Keratinocyte (primary cell): ENCODE measurements at regions not wholly inside any gene's neighbourhood (a gene's known extent, or its start where the extent isn't known, plus 50 kb on each side); places are given as distances from the start of the nearest gene placed in this dataset.

Source experiments
- EZH2 ChIP-seq: IDR thresholded peaks from one replicate; pipeline ENCODE4 v1.6.1; 2012; ENCODE audit warnings: inconsistent platforms, mild to moderate bottlenecking, low read length, moderate library complexity
- TF ChIP-seq, protein P1 (sequence below), 3 experiments: IDR thresholded peaks in 1 of 3; conservative IDR thresholded peaks in 1 of 3; optimal IDR thresholded peaks in 1 of 3; 2 replicates in 2 of 3; 3 replicates in 1 of 3; pipeline versions ENCODE3 to v1.5.1; 2011; ENCODE audit warnings: low read length in 3 of 3, mild to moderate bottlenecking in 3 of 3, moderate library complexity in 2 of 3, control low read depth in 1 of 3, inconsistent platforms in 1 of 3; ENCODE audit not compliant: insufficient read depth in 2 of 3; ENCODE audit errors: extremely low read depth in 1 of 3

DNA sequence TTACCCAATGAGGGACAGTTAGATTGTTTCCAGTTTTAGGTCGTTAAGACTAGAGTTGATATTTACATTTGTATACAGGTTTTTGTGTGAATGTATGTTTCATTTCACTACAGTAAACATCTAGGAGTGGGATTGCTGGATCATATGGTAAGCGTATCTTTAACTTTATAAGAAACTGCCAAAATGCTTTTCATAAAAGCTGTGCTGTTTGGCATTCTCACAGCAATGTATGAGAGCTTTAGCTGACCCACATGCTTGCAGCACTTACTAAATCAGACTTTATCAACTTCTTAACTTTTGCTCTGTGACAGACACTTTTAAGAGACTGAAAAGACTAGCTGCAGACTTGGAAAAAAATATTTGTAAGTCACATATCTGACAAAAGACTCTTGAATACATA, 262.5 kb upstream of the PELI2 start:
- TF ChIP-seq, protein P1, sequence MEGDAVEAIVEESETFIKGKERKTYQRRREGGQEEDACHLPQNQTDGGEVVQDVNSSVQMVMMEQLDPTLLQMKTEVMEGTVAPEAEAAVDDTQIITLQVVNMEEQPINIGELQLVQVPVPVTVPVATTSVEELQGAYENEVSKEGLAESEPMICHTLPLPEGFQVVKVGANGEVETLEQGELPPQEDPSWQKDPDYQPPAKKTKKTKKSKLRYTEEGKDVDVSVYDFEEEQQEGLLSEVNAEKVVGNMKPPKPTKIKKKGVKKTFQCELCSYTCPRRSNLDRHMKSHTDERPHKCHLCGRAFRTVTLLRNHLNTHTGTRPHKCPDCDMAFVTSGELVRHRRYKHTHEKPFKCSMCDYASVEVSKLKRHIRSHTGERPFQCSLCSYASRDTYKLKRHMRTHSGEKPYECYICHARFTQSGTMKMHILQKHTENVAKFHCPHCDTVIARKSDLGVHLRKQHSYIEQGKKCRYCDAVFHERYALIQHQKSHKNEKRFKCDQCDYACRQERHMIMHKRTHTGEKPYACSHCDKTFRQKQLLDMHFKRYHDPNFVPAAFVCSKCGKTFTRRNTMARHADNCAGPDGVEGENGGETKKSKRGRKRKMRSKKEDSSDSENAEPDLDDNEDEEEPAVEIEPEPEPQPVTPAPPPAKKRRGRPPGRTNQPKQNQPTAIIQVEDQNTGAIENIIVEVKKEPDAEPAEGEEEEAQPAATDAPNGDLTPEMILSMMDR (optimal IDR thresholded peaks at IDR 0.05 in 1 of 3, IDR thresholded peaks at IDR 0.05 in 1 of 3, conservative IDR thresholded peaks at IDR 0.05 in 1 of 3; ENCODE audit: extremely low read depth in 1 of 3, insufficient read depth in 2 of 3, low read length in 3 of 3): no peak
- no peak for TF ChIP-seq EZH2
